Fibroblast of peridontal ligament (primary cell): ENCODE measurements at regions not wholly inside any gene's neighbourhood (a gene's known extent, or its start where the extent isn't known, plus 50 kb on each side); places are given as distances from the start of the nearest gene placed in this dataset.

Experiments
- DNase-seq: peaks from one replicate; pipeline ENCODE4 v3.0.0-alpha.2; 2010; ENCODE audit errors: extremely low read depth

DNA sequence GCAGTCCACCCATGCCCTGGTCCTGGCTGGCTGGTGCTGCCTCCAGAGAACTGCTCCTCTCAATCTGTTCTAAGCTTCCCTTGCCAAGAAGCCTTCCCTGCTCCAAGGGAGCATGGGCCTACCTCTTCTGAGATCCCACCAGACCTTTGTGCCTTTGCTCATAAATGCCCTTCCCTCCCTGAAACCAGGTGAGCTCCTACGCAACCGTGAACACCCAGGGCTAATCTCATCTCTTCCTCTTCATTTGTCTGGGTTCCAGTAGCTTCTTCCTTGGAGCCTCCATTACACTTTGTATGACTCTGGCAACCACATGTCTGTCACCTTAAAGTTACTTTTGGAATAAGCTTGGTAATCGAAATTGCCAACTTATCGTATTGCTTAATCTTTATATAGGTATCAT, 270.6 kb downstream of the PBX3 start:
- DNase-seq, result no peak

DNA sequence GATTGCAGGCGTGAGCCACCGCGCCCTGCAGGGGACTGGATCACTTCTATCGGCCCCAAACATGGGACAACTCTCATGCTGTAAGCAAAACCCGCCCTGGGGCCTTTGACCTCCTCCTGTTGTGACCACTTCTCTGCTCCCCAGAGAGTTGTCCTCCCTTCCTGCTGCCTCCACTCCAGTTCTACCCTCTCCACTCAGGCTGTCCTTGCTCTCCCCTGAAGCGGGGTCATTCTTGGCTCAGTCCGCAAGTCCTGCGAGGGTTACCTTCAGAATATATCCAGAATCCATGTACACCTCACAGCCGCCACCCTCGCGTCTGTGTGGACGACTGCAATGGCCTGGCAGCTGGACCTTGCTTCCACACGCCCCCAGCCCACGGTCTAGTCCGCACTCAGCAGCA, 273.7 kb downstream of the PBX3 start:
- no peak for DNase-seq

DNA sequence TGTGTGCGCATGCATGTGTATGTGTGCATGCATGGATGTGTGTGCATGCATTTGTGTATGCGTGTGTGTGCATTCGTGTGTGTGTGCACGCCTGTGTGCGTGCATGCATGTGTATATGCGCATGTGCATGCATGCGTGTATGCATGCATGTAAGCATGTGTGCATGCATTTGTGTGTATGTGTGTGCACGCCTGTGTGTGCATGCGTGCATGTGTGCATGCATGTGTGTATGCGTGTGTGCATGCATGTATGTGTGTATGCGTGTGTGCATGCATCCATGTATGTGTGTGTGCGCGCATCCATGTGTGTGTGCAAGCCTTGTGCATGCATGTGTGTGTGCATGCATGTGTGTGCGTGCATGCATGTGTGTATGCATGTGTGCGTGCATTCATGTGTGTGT, 276.8 kb downstream of the PBX3 start:
- no peak for DNase-seq

DNA sequence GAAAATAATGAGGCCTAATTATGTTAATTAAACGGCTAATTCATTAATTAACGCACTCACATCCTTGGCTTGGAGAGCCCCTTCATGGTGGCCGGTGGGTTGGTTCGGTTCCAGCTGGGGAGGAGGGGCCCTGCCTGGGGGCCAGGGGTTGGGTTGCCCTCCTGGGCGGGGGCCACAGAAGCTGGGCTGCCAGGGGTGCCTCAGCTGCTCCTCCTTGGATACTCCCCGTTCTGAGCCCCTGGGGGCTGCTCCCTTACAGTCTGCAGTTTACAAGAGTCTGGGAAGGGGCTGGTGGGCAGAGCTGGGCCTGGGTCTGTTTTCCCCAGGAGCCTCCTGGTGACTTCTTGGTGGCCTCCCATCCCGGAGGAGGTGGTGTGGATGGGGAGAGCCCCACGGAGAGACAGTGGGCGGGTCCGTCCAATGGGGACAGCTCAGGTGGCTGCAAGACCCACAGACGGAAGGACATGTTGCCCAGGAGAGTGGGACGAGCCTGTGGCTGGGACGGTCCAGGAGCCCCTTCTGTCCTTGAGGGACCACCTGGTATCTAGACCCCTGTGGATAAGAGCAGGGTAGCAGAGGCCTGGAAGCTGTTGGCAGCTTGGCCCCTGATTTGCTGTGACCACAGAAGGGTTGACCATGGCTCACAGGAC, 277.5 kb downstream of the PBX3 start:
- DNase-seq, result no peak

DNA sequence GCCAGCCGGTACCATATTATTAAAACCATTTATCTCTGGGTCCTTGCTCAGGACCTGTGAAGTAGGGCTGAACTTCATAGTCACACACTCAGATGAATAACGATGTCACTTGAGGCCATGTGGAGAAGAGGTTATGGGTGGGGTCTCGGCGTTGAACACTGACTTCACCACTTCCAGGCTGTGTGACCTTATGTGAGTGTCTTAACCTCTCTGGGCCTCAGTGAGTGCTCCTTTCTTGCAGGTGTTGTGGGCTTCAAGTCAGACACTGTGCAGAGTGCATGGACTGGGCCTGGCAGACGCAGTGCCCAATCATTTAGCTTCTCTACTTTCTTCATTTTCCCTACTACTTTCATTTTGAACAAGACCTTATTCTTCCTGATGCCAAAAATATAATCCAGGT, 278.8 kb downstream of the PBX3 start:
- DNase-seq, result no peak

DNA sequence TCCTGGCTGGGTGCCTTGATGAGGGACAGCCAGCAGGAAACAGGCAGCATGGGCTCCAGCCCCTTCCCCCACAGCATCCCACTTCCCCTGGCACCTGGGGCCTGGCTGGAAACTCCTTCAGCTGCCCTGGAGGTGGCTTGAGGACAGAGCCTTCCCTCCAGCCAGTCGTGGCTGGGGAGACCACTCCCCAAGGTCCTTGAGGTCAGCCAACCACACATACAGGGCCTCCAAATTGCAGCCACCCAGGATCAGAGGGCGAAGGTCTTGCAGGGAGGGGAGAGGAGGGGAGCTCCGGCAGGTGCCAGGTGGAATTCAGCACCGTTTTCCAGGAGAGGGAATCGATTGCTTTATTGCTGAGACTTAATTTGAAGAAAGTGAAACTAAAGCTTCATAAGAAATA, 280.4 kb downstream of the PBX3 start:
- DNase-seq, result no peak

DNA sequence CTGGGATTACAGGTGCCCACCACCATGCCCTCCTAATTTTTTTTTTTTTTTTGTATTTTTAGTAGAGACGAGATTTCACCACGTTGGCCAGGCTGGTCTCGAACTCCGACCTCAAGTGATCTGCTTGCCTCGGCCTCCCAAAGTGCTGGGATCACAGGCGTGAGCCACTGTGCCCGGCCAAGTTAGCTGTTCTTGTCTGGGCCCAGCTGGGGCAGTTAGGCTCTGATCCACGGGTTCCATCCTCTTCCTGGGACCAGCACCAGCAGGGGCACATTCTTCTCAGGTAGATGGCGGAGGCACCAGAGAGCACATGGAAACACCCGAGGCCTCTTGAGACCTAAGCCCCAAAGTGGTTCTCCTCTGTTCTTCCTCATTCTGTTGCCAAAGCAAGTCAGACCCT, 281.6 kb downstream of the PBX3 start:
- no peak for DNase-seq

DNA sequence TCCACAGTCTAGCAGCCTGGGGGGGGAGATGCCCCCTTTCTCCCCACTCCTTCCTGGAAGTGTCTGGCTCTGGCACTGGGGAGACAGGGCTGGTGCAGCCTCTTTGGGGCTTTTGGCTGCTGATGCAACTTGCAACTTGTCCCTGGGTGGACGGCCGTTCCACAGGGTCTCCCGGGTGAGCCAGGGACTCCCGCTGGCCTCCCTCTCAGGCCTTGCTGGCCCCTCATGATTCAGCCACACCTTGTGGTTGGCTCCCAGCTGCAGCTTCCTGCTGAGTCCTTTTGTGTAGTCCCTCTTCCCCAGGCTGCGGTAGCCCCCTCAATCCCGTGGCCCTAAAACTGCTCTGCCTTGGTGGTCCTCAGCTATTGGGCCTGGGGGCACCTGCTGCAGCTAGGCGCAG, 283.5 kb downstream of the PBX3 start:
- DNase-seq, result no peak

DNA sequence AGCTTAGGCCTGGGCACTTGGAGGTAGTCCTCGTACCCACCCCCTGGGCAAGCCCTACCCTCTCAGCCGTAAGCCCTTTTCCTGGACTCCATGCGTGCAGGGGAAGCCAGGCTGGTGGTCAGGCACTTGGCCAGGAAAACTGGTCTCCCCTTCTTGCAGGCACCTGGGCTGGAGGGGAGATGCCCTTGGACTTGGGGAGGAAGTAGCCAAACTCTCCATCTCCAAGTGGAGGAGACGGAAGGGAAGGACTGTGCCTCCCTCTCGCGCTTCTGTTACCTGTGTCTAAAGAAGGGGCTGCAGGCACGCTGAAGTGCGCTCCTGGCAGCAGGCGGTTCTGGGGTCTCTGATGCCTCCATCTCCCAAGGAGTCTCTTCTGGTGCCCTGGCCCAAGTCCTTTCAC, 283.9 kb downstream of the PBX3 start:
- DNase-seq, result no peak

DNA sequence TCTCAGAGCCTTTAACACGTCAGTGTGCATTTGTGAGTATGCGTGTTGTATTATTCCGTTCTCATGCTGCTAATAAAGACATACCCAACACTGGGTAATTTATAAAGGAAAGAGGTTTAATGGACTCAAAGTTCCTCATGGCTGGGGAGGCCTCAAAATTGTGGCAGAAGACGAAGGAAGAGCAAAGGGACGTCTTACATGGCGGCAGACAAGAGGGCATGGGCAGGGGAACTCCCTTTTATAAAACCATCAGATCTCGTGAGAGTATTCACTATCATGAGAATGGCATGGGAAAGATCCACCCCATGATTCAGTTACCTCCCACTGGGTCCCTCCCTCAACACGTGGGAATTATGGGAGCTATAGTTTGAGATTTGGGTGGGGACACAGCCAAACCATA, 285.0 kb downstream of the PBX3 start:
- no peak for DNase-seq

DNA sequence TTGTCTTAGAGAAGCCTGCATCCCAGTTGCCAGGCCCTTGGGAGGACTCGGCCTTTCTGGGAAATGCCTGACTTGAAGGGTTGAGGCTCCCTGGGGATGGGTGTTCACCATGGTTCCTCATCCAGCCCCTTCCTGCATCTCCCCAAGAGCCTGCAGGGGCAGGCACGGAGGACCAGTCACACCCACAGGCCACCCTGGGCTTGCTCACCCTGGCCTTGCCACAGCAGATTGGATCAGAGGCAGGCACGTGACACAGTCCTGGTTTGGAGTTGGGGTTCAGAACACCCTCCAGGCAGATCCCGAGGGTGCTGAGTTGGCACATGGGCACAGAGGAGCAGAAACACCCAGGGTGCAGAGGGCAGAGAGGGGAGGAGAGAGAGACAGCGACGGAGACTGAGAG, 286.1 kb downstream of the PBX3 start:
- DNase-seq, result no peak

DNA sequence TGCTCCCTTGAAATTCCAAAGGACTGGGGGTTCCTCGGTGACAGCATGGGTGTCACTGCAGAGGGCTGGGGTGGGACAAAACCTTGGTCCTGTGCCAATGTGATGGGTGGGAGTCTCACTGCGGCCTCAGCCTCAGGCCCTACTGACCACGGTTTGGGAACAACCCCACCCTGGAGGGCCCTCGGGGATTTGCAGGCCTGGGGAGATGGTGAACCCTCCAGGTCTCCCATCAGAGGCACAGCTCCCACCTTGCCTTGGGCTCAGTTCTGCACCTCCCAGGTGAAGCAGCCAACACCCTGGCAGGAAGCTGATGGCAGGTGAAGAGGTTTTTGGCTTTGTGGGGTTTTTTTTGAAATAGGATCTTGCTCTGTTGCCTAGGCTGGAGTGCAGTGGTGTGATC, 286.8 kb downstream of the PBX3 start:
- DNase-seq, result no peak

DNA sequence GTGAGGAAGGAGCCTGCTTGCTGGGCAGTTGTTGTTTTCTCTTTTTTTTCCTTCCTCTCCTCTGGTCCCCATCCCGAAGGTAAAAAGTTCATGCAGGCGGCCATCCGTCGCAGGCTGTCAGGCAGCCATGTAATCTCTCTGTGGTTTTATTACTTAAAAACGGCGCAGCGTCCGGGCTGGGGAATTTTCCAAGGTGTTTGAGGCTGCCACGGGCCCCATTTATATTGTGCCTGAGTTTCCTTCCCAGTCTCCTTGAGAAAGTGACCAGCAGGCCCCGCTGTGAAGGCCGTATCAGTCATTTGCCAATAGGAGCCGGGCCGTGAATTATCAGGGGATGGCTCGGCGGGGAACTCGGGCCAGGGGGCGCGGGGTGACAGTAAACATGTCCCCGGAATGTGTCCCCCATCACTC, 289.7 kb downstream of the PBX3 start:
- no peak for DNase-seq

DNA sequence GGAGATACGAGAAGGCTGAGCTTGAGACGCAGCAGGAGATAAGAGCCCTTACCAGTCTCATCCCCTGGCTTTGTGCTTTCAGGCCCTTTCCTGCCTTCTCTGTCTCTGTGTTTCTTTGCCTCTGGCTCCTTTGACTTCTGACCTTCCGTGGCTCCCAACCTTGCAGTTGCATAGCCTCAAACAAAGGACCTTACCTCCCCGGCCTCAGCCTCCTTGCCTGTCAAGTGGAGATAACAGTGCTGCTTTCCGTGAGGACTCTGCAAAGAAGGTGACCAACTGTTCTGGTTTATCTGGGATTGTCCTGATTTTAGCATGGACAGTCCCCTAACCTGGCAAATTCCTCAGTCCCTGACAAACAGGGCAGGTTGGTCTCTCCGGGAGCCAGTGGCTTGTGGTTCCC, 287.8 kb upstream of the MVB12B start:
- no peak for DNase-seq

DNA sequence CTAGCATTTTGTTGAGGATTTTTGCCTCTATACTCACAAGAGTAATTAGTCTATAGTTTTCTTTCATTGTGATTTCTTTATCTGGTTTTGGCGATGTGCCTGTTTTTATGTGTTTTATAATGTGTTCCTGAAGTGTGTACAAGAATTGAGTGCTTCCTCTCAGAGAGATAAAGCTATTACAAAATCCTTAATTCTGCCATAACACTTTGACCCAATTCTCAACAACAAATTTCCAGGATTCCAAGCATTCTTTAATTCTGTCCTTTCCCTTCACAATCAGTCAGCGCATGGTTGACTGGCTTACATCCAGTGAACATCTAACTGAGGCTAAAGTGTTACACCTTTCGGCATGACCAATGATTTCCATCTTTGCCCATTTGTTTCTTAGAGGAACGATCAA, 282.9 kb upstream of the MVB12B start:
- DNase-seq, result no peak

DNA sequence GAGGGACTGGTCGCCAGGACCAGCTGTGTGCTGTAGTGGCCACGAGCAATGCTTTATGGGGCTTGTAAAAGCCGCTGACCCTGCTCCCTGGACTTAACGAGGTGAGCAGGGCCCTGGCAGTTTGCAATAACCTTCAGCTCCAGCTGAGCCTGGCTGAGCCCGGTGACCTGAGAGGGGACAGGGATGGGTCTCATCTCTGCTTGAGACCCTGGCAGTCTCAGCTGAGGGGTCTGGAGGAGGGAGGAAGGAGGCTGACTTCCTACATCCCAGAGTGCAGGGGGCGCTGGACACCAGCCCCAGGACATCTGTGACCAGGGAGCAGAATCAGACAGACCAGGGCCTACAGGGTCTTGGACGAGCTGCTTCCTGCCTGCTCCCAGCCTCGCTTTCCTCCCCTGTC, 277.5 kb upstream of the MVB12B start:
- DNase-seq, result no peak

DNA sequence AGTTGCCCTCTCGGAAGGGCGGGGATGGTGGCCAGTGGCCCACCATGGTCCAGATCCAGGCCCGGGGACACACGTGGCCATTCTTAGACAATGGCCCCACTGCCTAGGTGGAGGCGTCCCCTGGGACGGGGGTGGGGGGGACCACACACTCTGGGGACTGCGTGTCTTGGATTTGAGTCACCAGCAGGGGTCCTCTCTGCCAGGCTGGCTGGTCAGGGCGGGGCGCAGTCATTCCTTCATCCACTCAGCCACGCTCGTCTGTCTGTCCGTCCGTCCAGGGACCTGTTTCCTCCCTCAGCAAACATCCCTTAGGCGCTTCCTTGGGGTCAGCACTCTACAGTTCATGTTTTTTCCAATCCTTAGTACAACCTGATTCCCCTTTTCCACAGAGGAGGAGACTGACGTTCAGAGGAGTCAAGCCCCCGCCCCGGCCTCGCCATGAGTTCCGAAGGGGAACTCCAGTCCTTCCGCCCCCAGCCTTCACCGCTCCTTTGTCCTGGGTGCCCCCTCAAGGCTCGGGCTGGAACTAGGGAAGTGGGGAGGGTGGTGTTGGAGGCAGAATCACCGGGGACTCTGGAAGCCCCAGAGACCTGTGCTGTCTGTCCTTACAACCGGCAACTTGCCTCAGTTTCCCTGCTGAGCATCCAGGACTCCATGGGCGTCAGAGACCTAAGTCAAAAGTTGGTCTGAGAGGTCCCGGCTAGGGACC, 276.6 kb upstream of the MVB12B start:
- no peak for DNase-seq

DNA sequence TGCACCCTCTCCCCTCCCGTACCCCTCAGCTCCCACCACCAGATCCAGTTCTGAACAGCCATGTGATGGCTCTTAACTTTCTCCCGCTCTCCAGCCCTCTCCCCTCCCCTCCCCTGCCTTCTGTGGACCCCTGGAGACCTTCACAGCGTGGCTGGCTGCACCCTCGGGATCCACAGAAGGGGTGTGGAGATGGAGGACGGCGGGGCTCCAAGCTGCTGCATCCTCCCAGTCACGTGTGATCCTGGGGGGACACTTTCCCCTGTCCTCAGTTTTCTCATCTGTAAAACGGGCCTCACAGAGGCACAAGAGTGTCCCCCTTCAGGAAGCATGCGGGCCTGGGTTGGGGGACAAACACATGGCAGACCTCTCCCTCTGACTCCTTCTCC, 276.0 kb upstream of the MVB12B start:
- no peak for DNase-seq

DNA sequence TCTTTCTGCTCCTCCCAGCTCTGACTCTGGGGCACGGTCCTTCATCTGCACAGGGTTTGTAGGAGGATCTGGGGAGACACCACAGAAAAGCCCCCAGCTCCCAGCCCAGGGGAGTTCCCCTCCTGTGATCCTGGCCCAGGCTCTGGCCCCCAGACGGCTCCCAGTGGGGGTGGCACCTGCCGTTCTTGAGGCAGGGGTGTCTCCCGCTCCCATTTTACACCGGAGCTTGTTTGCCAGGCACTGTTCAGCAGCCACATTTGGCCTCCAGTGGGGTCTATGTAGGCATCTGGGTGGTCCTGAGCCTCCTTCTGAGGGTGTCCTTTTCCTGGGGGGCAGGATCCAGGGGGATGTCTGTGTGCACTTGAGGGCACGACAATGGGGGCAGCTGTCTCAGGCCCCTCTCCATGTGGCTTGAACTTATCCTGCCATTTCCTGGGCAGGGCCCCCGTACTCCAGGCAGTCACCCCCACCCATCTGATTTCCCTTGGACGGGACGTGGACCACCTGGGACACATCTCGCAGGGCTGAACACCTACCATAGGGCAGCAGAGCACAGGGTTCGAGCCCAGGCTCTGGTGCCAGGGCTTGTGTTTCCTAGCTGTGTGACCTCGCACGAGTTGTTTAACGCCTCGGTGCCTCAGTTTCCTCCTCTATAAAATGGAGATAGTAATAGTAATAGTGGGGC, 275.0 kb upstream of the MVB12B start:
- DNase-seq, result no peak

DNA sequence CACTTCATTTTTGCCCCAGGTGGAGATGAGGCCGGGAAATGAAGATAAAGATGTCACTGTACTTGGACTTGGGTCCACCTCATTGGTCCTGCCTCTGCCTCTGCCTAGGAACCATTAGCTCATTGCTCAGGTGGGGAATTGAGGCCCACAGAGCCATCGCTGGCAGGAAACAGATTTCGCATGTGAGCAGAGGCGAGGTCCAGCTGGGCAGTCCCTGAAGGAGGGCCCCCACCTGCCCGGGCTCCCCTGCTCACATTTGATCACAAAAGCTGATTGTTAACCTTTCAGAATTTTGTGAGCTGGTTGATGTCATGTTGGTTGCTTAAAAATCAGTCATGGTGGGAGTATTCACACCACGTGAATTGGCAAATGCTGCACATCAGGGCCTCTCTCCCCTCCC, 273.8 kb upstream of the MVB12B start:
- no peak for DNase-seq

DNA sequence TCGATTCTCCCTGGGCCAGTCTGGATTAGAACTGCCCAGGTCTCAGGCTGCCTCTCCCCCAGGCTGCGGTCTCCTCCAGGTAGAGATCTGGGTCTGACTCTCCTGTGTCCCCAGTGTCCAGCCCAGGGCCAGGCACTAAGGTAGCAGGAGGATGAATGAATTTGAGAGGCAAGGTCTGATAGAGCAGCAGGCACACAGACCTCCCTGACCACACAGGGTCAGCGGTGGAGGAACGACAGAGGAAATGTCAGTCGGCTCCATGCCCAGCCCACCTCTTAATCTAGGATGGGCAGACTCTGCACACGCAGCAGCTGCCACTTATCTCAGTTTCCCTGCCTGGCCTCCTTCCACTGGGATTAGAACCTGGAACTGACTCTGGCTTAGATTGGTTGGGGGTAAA, 272.7 kb upstream of the MVB12B start:
- no peak for DNase-seq

DNA sequence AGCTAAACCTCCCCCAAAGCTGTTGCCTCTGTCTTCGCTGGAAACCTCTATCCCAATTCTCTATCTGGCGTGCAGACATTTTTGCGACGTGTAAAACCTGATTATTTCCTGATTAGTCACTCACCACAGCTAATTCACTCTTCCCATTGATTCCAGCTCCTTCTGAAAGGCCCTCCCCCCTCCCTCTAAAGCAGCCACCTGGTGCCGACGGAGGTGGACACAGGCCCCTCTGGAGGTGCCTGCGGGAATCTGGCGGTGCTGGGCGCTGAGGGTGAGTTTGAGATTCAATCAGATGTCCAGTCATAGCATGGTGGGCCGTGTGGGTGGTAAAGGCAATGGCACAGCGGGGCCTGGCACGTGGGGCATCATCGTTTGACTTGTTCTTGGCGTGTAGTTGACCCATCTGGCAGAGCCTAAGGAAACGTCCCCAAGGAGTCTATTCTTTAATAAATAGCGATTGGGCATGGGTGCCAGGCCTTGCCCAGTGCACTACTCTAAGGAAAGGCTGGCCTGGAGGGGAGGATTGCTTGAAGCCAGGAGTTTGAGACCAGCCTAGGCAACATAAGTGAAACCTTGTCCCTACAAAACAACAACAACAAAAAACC, 271.1 kb upstream of the MVB12B start:
- no peak for DNase-seq
